ENCODE measurements at regions not wholly inside any gene's neighbourhood (a gene's known extent, or its start where the extent isn't known, plus 50 kb on each side); places are given as distances from the start of the nearest gene placed in this dataset.

GRCh38 chr21:31473685-31474345 is 129.8 kb upstream of the TIAM1 start:
- Histone ChIP-seq H4K20me1 (ENCODE audit: insufficient read depth, low read length) (no peaks in the 10 kb centered on the region), H3K4me1 (ENCODE audit: insufficient read depth, low read length) (no peaks in the 10 kb centered on the region), H3K27ac (ENCODE audit: low read depth, low read length) (no peak overlapping the region), H3K4me2 (ENCODE audit: insufficient read depth, low read length) (no peak overlapping the region), H3K36me3 (ENCODE audit: insufficient read depth, low read length) (no peaks in the 10 kb centered on the region), H3K79me2 (ENCODE audit: insufficient read depth, low read length) (no peaks in the 10 kb centered on the region), H2AFZ (ENCODE audit: low read length) (no peak overlapping the region), H3K27me3 (ENCODE audit: insufficient read depth, low read length) (no peaks in the 10 kb centered on the region), H3K4me3 (ENCODE audit: insufficient read depth, low read length) (no peak overlapping the region), H3K9me3 (ENCODE audit: low read depth, low read length) (no peaks in the 10 kb centered on the region)
- DNase-seq (ENCODE audit: insufficient read length, low spot score, missing footprints), result no peak
- TF ChIP-seq CTCF (IDR thresholded peaks at IDR 0.05; ENCODE audit: extremely low read depth, low read depth, low read length), result no peak

- no peak overlapping the region for H3K4me3 ChIP-seq (ENCODE audit: insufficient read depth, low read length)
Observed at GRCh38 chr21:31471865-31472264, 127.8 kb upstream of the TIAM1 start.

GRCh38 chr21:31470896-31471694 is 127.0 kb upstream of the TIAM1 start:
- no peak overlapping the region for H3K27ac ChIP-seq (ENCODE audit: low read depth, low read length)
- no peak for DNase-seq (ENCODE audit: insufficient read length, low spot score, missing footprints)
- H3K9me3 ChIP-seq (ENCODE audit: low read depth, low read length), result no peaks in the 10 kb centered on the region

More at GRCh38 chr21:31471865-31472264, 127.8 kb upstream of the TIAM1 start:
- no peaks in the 10 kb centered on the region for H3K36me3 ChIP-seq (ENCODE audit: insufficient read depth, low read length)
- no peak for TF ChIP-seq CTCF (IDR thresholded peaks at IDR 0.05; ENCODE audit: extremely low read depth, low read depth, low read length)
- no peaks in the 10 kb centered on the region for H4K20me1 ChIP-seq (ENCODE audit: insufficient read depth, low read length)
- no peak overlapping the region for H3K4me2 ChIP-seq (ENCODE audit: insufficient read depth, low read length)
- H3K79me2 ChIP-seq (ENCODE audit: insufficient read depth, low read length), result no peaks in the 10 kb centered on the region
- no peak overlapping the region for H3K27ac ChIP-seq (ENCODE audit: low read depth, low read length)
- H2AFZ ChIP-seq (ENCODE audit: low read length), result no peak overlapping the region
- H3K4me1 ChIP-seq (ENCODE audit: insufficient read depth, low read length), result no peaks in the 10 kb centered on the region
- DNase-seq (ENCODE audit: insufficient read length, low spot score, missing footprints), result no peak
- no peaks in the 10 kb centered on the region for H3K27me3 ChIP-seq (ENCODE audit: insufficient read depth, low read length)
- H3K9me3 ChIP-seq (ENCODE audit: low read depth, low read length), result no peaks in the 10 kb centered on the region

More at GRCh38 chr21:31470896-31471694, 127.0 kb upstream of the TIAM1 start:
- Histone ChIP-seq H2AFZ (ENCODE audit: low read length) (no peak overlapping the region), H3K4me2 (ENCODE audit: insufficient read depth, low read length) (no peak overlapping the region), H3K4me1 (ENCODE audit: insufficient read depth, low read length) (no peaks in the 10 kb centered on the region), H3K36me3 (ENCODE audit: insufficient read depth, low read length) (no peaks in the 10 kb centered on the region), H4K20me1 (ENCODE audit: insufficient read depth, low read length) (no peaks in the 10 kb centered on the region), H3K79me2 (ENCODE audit: insufficient read depth, low read length) (no peaks in the 10 kb centered on the region), H3K4me3 (ENCODE audit: insufficient read depth, low read length) (no peak overlapping the region), H3K27me3 (ENCODE audit: insufficient read depth, low read length) (no peaks in the 10 kb centered on the region)
- TF ChIP-seq CTCF (IDR thresholded peaks at IDR 0.05; ENCODE audit: extremely low read depth, low read depth, low read length), result no peak
